ENCODE measurements at regions not wholly inside any gene's neighbourhood (a gene's known extent, or its start where the extent isn't known, plus 50 kb on each side); places are given as distances from the start of the nearest gene placed in this dataset.

DNA sequence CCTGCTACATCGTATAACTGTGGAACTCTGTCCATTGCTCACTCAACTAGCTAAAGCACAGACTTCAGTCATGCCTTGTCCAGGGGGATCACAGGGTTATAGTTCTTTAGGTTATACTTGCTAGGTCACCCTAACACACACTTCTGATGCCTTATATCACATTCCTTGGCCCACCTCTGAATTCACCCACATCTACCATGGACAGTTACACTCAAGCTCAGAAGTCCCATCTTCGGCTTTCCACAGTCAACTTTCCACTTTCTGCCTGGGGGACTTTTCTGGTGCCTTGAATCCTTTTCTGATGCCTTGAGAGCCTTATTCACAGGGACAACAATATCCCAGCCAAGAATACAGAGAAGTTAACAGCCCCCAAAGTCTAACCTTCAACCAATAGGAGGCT lies 129.2 kb upstream of the MAOA start:
- BruUV-seq (replicated peaks) = no TSS peak
- CTCF ChIA-PET = no interaction called here
- no peak for DNase-seq

DNA sequence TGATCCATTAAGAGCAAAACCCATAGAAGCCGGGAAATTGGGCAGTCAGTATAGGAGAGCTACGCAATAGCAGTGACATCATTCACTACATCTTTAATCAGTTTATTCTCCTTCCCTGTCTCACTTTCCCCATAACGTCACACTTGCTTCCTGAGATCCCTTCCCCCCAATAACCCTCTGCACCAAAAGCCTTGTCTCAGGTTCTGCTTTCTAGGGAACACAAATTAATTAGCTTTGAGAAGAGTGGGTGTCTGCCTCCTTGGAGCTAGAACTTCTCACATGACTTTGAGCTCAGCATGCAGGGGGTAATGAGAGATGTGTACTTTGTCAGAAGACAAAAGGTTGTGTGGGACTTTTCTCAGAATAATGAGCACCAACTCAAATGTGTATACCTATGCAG lies 128.3 kb upstream of the MAOA start:
- no TSS peak for BruUV-seq (replicated peaks)
- Mint-ChIP-seq H3K36me3 (ENCODE audit: insufficient read depth, unreplicated experiment) (no peaks in the 10 kb centered on the region), H3K27ac (ENCODE audit: unreplicated experiment) (no peak overlapping the region), H3K9me3 (ENCODE audit: unreplicated experiment) (peaks cover 9% of the 10 kb centered on the region), H3K27me3 (ENCODE audit: insufficient read depth, unreplicated experiment) (no peaks in the 10 kb centered on the region), H3K4me3 (ENCODE audit: unreplicated experiment) (no peak overlapping the region), H3K4me1 (ENCODE audit: low read depth, unreplicated experiment) (no peaks in the 10 kb centered on the region)
- Histone ChIP-seq H3K36me3 (ENCODE audit: control insufficient read depth, insufficient read depth, low read length) (no peaks in the 10 kb centered on the region), H3K4me3 (ENCODE audit: low read depth, low read length) (no peak overlapping the region), H3K4me1 (no peaks in the 10 kb centered on the region), H3K9me3 (no peaks in the 10 kb centered on the region), H3K27me3 (replicated peaks; ENCODE audit: control insufficient read depth, insufficient read depth, low read length) (no peaks in the 10 kb centered on the region)
- DNase-seq = no peak
- intact Hi-C loops (cut with micrococcal nuclease; ENCODE audit: unreplicated experiment) = no loop called here
- POLR2A ChIA-PET = no interaction called here
- TF ChIP-seq, protein P1, sequence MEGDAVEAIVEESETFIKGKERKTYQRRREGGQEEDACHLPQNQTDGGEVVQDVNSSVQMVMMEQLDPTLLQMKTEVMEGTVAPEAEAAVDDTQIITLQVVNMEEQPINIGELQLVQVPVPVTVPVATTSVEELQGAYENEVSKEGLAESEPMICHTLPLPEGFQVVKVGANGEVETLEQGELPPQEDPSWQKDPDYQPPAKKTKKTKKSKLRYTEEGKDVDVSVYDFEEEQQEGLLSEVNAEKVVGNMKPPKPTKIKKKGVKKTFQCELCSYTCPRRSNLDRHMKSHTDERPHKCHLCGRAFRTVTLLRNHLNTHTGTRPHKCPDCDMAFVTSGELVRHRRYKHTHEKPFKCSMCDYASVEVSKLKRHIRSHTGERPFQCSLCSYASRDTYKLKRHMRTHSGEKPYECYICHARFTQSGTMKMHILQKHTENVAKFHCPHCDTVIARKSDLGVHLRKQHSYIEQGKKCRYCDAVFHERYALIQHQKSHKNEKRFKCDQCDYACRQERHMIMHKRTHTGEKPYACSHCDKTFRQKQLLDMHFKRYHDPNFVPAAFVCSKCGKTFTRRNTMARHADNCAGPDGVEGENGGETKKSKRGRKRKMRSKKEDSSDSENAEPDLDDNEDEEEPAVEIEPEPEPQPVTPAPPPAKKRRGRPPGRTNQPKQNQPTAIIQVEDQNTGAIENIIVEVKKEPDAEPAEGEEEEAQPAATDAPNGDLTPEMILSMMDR (IDR thresholded peaks at IDR 0.05; ENCODE audit: insufficient read depth in 1 of 2, low read depth in 1 of 2, low read length in 1 of 2, severe bottlenecking in 1 of 2, unreplicated experiment in 1 of 2) = no peak
- CTCF ChIA-PET = no interaction called here

More for the DNA sequence above, 129.2 kb upstream of the MAOA start:
- Mint-ChIP-seq H3K27ac (ENCODE audit: unreplicated experiment) (no peak overlapping the region), H3K9me3 (ENCODE audit: unreplicated experiment) (peaks cover 8% of the 10 kb centered on the region), H3K36me3 (ENCODE audit: insufficient read depth, unreplicated experiment) (no peaks in the 10 kb centered on the region), H3K27me3 (ENCODE audit: insufficient read depth, unreplicated experiment) (no peaks in the 10 kb centered on the region), H3K4me3 (ENCODE audit: unreplicated experiment) (no peak overlapping the region), H3K4me1 (ENCODE audit: low read depth, unreplicated experiment) (no peaks in the 10 kb centered on the region)
- H3K4me3 ChIP-seq (ENCODE audit: low read depth, low read length) = no peak overlapping the region
- no peaks in the 10 kb centered on the region for H3K36me3 ChIP-seq (ENCODE audit: control insufficient read depth, insufficient read depth, low read length)
- H3K4me1 ChIP-seq = no peaks in the 10 kb centered on the region
- intact Hi-C loops (cut with micrococcal nuclease; ENCODE audit: unreplicated experiment) = no loop called here
- H3K9me3 ChIP-seq = no peaks in the 10 kb centered on the region
- POLR2A ChIA-PET = no interaction called here
- H3K27me3 ChIP-seq (replicated peaks; ENCODE audit: control insufficient read depth, insufficient read depth, low read length) = no peaks in the 10 kb centered on the region
- TF ChIP-seq, protein P1 (IDR thresholded peaks at IDR 0.05; ENCODE audit: insufficient read depth in 1 of 2, low read depth in 1 of 2, low read length in 1 of 2, severe bottlenecking in 1 of 2, unreplicated experiment in 1 of 2) = no peak

DNA sequence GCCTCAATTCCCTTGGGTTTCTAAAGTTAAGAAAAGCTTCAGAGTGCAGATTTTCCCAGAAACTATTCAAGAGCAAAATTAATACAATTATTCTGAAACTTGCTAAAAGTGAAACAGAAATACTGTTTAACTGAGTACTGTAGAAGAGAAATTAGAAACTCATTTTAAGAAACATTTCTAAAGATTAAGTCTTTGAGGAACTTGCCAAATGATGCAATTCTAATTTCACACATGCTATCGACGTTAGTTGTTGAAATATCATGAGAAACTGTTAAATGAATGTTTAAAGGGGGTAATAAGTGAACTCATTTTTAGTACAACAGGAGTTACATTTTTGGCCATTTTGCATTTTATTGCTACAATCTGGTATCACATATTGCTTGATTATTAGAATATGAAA lies 125.3 kb upstream of the MAOA start:
- no peaks in the 10 kb centered on the region for H3K27me3 ChIP-seq (replicated peaks; ENCODE audit: control insufficient read depth, insufficient read depth, low read length)
- H3K36me3 ChIP-seq (ENCODE audit: control insufficient read depth, insufficient read depth, low read length) = no peaks in the 10 kb centered on the region
- Mint-ChIP-seq H3K27me3 (ENCODE audit: insufficient read depth, unreplicated experiment) (no peaks in the 10 kb centered on the region), H3K36me3 (ENCODE audit: insufficient read depth, unreplicated experiment) (no peaks in the 10 kb centered on the region), H3K27ac (ENCODE audit: unreplicated experiment) (no peak overlapping the region), H3K4me1 (ENCODE audit: low read depth, unreplicated experiment) (no peaks in the 10 kb centered on the region), H3K4me3 (ENCODE audit: unreplicated experiment) (no peak overlapping the region), H3K9me3 (ENCODE audit: unreplicated experiment) (peaks cover 9% of the 10 kb centered on the region)
- intact Hi-C loops (cut with micrococcal nuclease; ENCODE audit: unreplicated experiment) = no loop called here
- BruUV-seq (replicated peaks) = no TSS peak
- ChIA-PET CTCF (no interaction called here), POLR2A (no interaction called here)
- H3K4me1 ChIP-seq = no peaks in the 10 kb centered on the region
- DNase-seq = no peak
- H3K4me3 ChIP-seq (ENCODE audit: low read depth, low read length) = no peak overlapping the region
- TF ChIP-seq, protein P1 (IDR thresholded peaks at IDR 0.05; ENCODE audit: insufficient read depth in 1 of 2, low read depth in 1 of 2, low read length in 1 of 2, severe bottlenecking in 1 of 2, unreplicated experiment in 1 of 2) = no peak
- no peaks in the 10 kb centered on the region for H3K9me3 ChIP-seq

Measured in Caco-2 (cell line).